PC-3 (cell line): ENCODE measurements at regions not wholly inside any gene's neighbourhood (a gene's known extent, or its start where the extent isn't known, plus 50 kb on each side); places are given as distances from the start of the nearest gene placed in this dataset.

ENCODE experiments used
- ATAC-seq: fragments of 200-7000 bp; cut with Tn5 transposase; 2 replicates; pipeline ENCODE4 v1.9.1; 2020; ENCODE audit warnings: mild to moderate bottlenecking, moderate library complexity
- BruUV-seq: library from RNA; stranded (reverse); fragments of 400-500 nt; replicated peaks from 2 replicates; lab custom pipeline; 2021; lab: Mats Ljungman, UMichigan
- CTCF ChIA-PET: fragments of 300-600 bp; sonication (Branson Sonifier 250); formaldehyde crosslinking; loops from one replicate; lab custom pipeline; 2022; ENCODE audit warnings: antibody characterized with exemption; lab: Charles Lee
- POLR2A ChIA-PET: fragments of 300-600 bp; sonication (Branson Sonifier 250); formaldehyde crosslinking; loops from one replicate; lab custom pipeline; 2022; ENCODE audit warnings: antibody characterized with exemption; ENCODE audit not compliant: unreplicated experiment; lab: Charles Lee
- DNase-seq: peaks from one replicate; pipeline ENCODE4 v3.0.0-alpha.2; 2015
- H2AFZ ChIP-seq: fragments of 300-600 bp; sonication (generic); 2 replicates; pipeline ENCODE4 v1.6.0; 2016; ENCODE audit warnings: antibody characterized with exemption, low read length
- H3F3A ChIP-seq: fragments of 300-600 bp; sonication (generic); one replicate; pipeline ENCODE4 v1.6.0; 2017; ENCODE audit warnings: antibody characterized with exemption, low read length, control low read depth, mild to moderate bottlenecking; ENCODE audit not compliant: unreplicated experiment
- H3K27ac ChIP-seq: fragments of 300-600 bp; sonication (generic); 2 replicates; pipeline ENCODE4 v1.5.1; 2016; ENCODE audit warnings: mild to moderate bottlenecking, low read length
- H3K27me3 ChIP-seq: fragments of 300-600 bp; sonication (generic); 2 replicates; pipeline ENCODE4 v1.6.1; 2016; ENCODE audit warnings: low read length, mixed read lengths
- H3K36me3 ChIP-seq: fragments of 300-600 bp; sonication (generic); 2 replicates; pipeline ENCODE4 v1.6.1; 2016; ENCODE audit warnings: low read depth, mixed run types, low read length, mixed read lengths
- H3K4me1 ChIP-seq: fragments of 300-600 bp; sonication (generic); 2 replicates; pipeline ENCODE4 v1.5.1; 2016; ENCODE audit warnings: low read length; ENCODE audit not compliant: insufficient read depth
- H3K4me2 ChIP-seq: fragments of 300-600 bp; sonication (generic); 2 replicates; pipeline ENCODE4 v1.6.0; 2016; ENCODE audit warnings: low read length
- H3K4me3 ChIP-seq: fragments of 300-600 bp; sonication (generic); 2 replicates; pipeline ENCODE4 v1.5.1; 2016; ENCODE audit warnings: mild to moderate bottlenecking, low read length, mixed read lengths
- H3K79me2 ChIP-seq: fragments of 300-600 bp; sonication (generic); 2 replicates; pipeline ENCODE4 v1.6.1; 2017; ENCODE audit warnings: low read length, mixed read lengths
- H3K9ac ChIP-seq: fragments of 300-600 bp; sonication (generic); 2 replicates; pipeline ENCODE4 v1.6.0; 2016; ENCODE audit warnings: mild to moderate bottlenecking, low read length
- H3K9me2 ChIP-seq: fragments of 300-600 bp; sonication (generic); replicated peaks from 2 replicates; pipeline ENCODE4 v1.6.1; 2016; ENCODE audit warnings: mixed run types, low read length, mixed read lengths
- H3K9me3 ChIP-seq: fragments of 300-600 bp; sonication (generic); 2 replicates; pipeline ENCODE4 v1.6.1; 2016; ENCODE audit warnings: low read length, mixed read lengths
- H4K20me1 ChIP-seq: fragments of 300-600 bp; sonication (generic); 2 replicates; pipeline ENCODE4 v1.6.1; 2016; ENCODE audit warnings: low read length, mixed read lengths
- EZH2 ChIP-seq: fragments of 300-600 bp; sonication (generic); IDR thresholded peaks from one replicate; pipeline ENCODE4 v1.6.1; 2017; ENCODE audit warnings: antibody characterized with exemption, mild to moderate bottlenecking, low read length; ENCODE audit not compliant: unreplicated experiment
- EZH2phosphoT487 ChIP-seq: fragments of 300-600 bp; sonication (generic); IDR thresholded peaks from 2 replicates; pipeline ENCODE4 v1.6.1; 2018; ENCODE audit warnings: mild to moderate bottlenecking, antibody characterized with exemption, low read length, borderline replicate concordance
- intact Hi-C: fragments of 100-400 bp; cut with micrococcal nuclease; formaldehyde crosslinking; loops from 2 replicates; pipeline ENCODE4 v1.9.0; 2023
- TF ChIP-seq, protein P1 (sequence below): fragments of 300-600 bp; sonication (generic); conservative IDR thresholded peaks from 2 replicates; pipeline ENCODE4 v1.5.1; 2017; ENCODE audit warnings: antibody characterized with exemption, low read depth, mild to moderate bottlenecking, low read length

DNA sequence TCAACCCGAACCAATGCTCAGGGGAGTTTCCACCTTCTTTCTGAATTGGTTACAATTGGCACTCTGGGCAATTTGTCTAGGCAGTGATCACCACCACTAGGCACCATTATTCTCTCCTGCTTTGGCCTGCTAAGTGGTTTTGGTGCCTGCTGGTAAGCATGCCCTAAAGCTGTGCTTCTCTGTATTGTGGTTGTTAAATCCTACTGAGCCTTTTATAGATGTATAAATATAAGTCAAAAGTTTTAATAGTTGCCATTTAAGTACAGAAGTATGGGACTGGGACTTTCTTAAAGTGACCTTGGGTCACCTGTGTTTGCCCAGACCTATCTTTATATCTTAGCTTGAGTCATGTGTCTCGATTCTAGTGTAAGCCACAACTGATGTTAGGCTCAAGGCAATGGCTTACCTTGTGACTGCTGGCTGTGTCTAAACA is 475.9 kb downstream of the SLC16A7 start:
- no TSS peak for BruUV-seq
- intact Hi-C loops: no loop called here

DNA sequence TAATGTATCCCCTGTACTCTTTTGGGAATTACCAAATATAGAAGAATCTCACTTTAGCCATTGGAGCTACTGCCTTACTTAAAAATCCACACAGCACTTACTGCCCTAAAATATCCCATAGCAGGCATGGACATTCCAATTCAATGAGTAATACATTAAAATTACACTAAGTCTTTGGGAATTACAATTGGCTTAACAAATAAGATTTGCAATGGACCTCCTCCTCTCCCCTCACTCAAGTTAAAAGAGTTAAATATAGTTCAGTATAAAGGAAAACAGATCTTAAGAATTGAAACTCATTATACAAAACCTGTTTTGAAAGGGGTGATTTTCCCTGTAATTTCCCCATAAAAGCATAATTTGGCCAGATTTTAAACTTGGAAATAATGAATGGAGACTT is 477.1 kb downstream of the SLC16A7 start:
- ChIA-PET CTCF (no interaction called here), POLR2A (no interaction called here)
- peaks cover 38% of the 10 kb centered on the region for H3K4me1 ChIP-seq
- H3K36me3 ChIP-seq: no peaks in the 10 kb centered on the region
- no peaks in the 10 kb centered on the region for H3K79me2 ChIP-seq
- no peaks in the 10 kb centered on the region for H3K9me2 ChIP-seq
- BruUV-seq: no TSS peak
- no peaks in the 10 kb centered on the region for H3K27me3 ChIP-seq
- DNase-seq: peak; percentile 76
- H2AFZ ChIP-seq: no peak overlapping the region
- H3K27ac ChIP-seq: 0 out of 2 replicates have a peak overlapping the region, but pooled peaks have one; percentile 56
- ATAC-seq: peak; percentile 26; the same call in 1 of the 2 replicates
- TF ChIP-seq EZH2phosphoT487 (no peak), EZH2 (no peak)
- TF ChIP-seq, protein P1, sequence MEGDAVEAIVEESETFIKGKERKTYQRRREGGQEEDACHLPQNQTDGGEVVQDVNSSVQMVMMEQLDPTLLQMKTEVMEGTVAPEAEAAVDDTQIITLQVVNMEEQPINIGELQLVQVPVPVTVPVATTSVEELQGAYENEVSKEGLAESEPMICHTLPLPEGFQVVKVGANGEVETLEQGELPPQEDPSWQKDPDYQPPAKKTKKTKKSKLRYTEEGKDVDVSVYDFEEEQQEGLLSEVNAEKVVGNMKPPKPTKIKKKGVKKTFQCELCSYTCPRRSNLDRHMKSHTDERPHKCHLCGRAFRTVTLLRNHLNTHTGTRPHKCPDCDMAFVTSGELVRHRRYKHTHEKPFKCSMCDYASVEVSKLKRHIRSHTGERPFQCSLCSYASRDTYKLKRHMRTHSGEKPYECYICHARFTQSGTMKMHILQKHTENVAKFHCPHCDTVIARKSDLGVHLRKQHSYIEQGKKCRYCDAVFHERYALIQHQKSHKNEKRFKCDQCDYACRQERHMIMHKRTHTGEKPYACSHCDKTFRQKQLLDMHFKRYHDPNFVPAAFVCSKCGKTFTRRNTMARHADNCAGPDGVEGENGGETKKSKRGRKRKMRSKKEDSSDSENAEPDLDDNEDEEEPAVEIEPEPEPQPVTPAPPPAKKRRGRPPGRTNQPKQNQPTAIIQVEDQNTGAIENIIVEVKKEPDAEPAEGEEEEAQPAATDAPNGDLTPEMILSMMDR: no peak
- intact Hi-C loops: no loop called here
- no peak overlapping the region for H3K9ac ChIP-seq
- H3K9me3 ChIP-seq: no peaks in the 10 kb centered on the region
- peak overlapping the region; percentile 35 for H3K4me2 ChIP-seq
- no peaks in the 10 kb centered on the region for H4K20me1 ChIP-seq
- no peaks in the 10 kb centered on the region for H3F3A ChIP-seq
- no peak overlapping the region for H3K4me3 ChIP-seq

More for the DNA sequence above, 475.9 kb downstream of the SLC16A7 start:
- Histone ChIP-seq H3K27ac (peak overlapping the region; percentile 63), H4K20me1 (no peaks in the 10 kb centered on the region), H3F3A (no peaks in the 10 kb centered on the region), H3K9me2 (no peaks in the 10 kb centered on the region), H3K27me3 (no peaks in the 10 kb centered on the region), H3K9me3 (no peaks in the 10 kb centered on the region), H3K36me3 (no peaks in the 10 kb centered on the region), H3K4me2 (peak overlapping the region; percentile 35), H3K9ac (no peak overlapping the region), H2AFZ (no peak overlapping the region), H3K4me3 (no peak overlapping the region), H3K79me2 (no peaks in the 10 kb centered on the region), H3K4me1 (peaks cover 38% of the 10 kb centered on the region)
- TF ChIP-seq, protein P1: no peak
- TF ChIP-seq EZH2phosphoT487 (no peak), EZH2 (no peak)
- DNase-seq (peak; percentile 81), ATAC-seq (peak; percentile 88)
- POLR2A ChIA-PET: no interaction called here
- CTCF ChIA-PET: interaction anchor here (0.9 kb wide), 1 partner anchor 34 kb away, joined by 3 read pairs; no protein-coding TSS in a partner anchor

DNA sequence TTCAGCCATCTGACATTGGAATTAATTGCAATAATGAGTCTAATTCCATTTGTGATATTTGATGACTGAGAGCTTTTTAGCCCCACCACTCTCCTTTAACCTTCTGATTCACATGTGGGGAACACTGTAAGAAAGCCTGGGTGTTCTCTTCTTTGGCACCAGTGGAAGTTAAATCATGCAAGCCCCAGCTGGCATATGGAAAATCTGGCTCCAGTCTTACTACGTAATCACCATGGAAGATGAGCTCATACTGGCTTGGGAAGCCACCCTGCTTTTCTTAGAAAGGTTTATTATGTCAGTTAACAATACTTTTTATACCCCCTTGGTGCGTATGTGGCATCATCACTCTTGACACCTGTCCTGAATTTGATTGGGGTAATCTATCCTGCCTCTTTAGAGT is 479.3 kb downstream of the SLC16A7 start:
- Histone ChIP-seq H3F3A (no peaks in the 10 kb centered on the region), H3K27me3 (no peaks in the 10 kb centered on the region), H3K9ac (no peak overlapping the region), H3K9me2 (no peaks in the 10 kb centered on the region), H2AFZ (no peak overlapping the region), H3K9me3 (no peaks in the 10 kb centered on the region), H3K79me2 (no peaks in the 10 kb centered on the region), H4K20me1 (no peaks in the 10 kb centered on the region), H3K4me1 (peaks cover 36% of the 10 kb centered on the region), H3K4me2 (no peak overlapping the region), H3K27ac (no peak overlapping the region), H3K36me3 (no peaks in the 10 kb centered on the region), H3K4me3 (no peak overlapping the region)
- ChIA-PET CTCF (no interaction called here), POLR2A (no interaction called here)
- BruUV-seq: no TSS peak
- ATAC-seq (no peak), DNase-seq (no peak)
- intact Hi-C loops: no loop called here
- TF ChIP-seq, protein P1: no peak
- TF ChIP-seq EZH2phosphoT487 (no peak), EZH2 (no peak)
